ENCODE measurements at regions not wholly inside any gene's neighbourhood (a gene's known extent, or its start where the extent isn't known, plus 50 kb on each side); places are given as distances from the start of the nearest gene placed in this dataset.
A peak's percentile ranks its signal among the peaks of the same experiment; 100 is the strongest.

GRCh38 chr14:36442824-36443241 is 77.2 kb downstream of the NKX2-1 start:
- TF ChIP-seq POLR2A (IDR thresholded peaks at IDR 0.05; ENCODE audit: low read depth) (no peak), EP300 (IDR thresholded peaks at IDR 0.05) (no peak), POLR2AphosphoS5 (IDR thresholded peaks at IDR 0.05) (no peak), CTCF (IDR thresholded peaks at IDR 0.05) (no peak)
- H3K4me3 ChIP-seq, result no peak overlapping the region
- no peak overlapping the region for H3K27ac ChIP-seq (replicated peaks in 1 of 4)
- intact Hi-C loops (cut with DNase I), result no loop called here
- DNase-seq (ENCODE audit: extremely low spot score), result no peak
- no peaks in the 10 kb centered on the region for H3K36me3 ChIP-seq
- H3K27me3 ChIP-seq, result peaks cover 0 to 29% (median 0%) of the 10 kb centered on the region in 4 donors
- 53% methylated on average over 4 of the region's 4 CpGs for WGBS
- H3K9me3 ChIP-seq, result no peaks in the 10 kb centered on the region
- H3K4me1 ChIP-seq, result no peaks in the 10 kb centered on the region

DNA sequence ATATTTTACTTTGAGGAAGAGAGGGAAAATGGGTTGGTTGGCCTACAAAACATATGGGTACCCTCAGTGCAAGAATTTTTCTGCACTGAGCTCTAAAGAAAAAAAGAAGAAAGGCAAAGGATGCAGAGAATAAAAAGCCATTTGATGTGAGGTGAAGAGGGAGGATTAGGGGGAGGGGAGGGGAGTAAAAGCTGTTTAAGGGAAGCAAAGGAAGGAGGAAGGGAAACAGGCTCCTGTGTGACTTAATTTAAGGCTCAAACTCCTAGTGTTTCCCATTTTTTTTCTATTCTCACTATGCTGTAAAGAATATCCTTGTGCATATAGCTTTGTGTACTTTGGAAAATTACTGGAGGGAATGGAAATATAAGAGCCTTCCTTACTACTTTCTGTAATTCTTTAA is 78.7 kb downstream of the NKX2-1 start:
- Histone ChIP-seq H3K4me3 (no peak overlapping the region), H3K9me3 (no peaks in the 10 kb centered on the region), H3K27ac (replicated peaks in 1 of 4) (no peak overlapping the region), H3K4me1 (no peaks in the 10 kb centered on the region), H3K36me3 (no peaks in the 10 kb centered on the region), H3K27me3 (peaks cover 0 to 29% (median 0%) of the 10 kb centered on the region in 4 donors)
- no peak for DNase-seq (ENCODE audit: extremely low spot score)
- intact Hi-C loops (cut with DNase I), result no loop called here
- no peak for TF ChIP-seq CTCF (IDR thresholded peaks at IDR 0.05)
- TF ChIP-seq POLR2A (IDR thresholded peaks at IDR 0.05; ENCODE audit: low read depth), result no peak
- no peak for TF ChIP-seq EP300 (IDR thresholded peaks at IDR 0.05)
- no peak for TF ChIP-seq POLR2AphosphoS5 (IDR thresholded peaks at IDR 0.05)

GRCh38 chr14:36439766-36440165 is 80.3 kb downstream of the NKX2-1 start:
- intact Hi-C loops (cut with DNase I), result no loop called here
- 56% methylated on average over 4 of the region's 4 CpGs for WGBS
- Histone ChIP-seq H3K9me3 (no peaks in the 10 kb centered on the region), H3K36me3 (no peaks in the 10 kb centered on the region), H3K4me3 (no peak overlapping the region), H3K4me1 (no peaks in the 10 kb centered on the region), H3K27ac (replicated peaks in 1 of 4) (no peak overlapping the region), H3K27me3 (peaks cover 0 to 29% (median 0%) of the 10 kb centered on the region in 4 donors)
- no peak for DNase-seq (ENCODE audit: extremely low spot score)
- no peak for TF ChIP-seq POLR2AphosphoS5 (IDR thresholded peaks at IDR 0.05)

DNA sequence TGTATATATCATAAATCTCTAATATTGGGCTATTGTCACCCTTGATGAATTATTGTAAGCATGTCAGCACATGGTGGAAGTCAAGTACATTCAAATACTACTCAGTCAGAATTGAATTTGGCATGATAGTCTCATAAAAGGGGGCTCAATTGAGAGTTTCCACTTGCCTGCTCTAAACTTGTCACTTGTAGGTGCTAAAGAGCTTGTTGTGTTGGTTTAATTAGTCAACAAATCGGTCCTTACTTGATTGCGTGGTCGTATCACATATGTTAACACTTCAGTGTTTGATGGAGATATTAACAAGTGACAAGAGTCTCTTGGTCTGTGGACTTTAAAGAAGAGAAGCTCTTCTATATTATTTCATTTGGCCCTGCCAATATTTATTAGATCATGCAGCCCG is 81.1 kb downstream of the NKX2-1 start:
- Histone ChIP-seq H3K36me3 (no peaks in the 10 kb centered on the region), H3K27ac (replicated peaks in 1 of 4) (no peak overlapping the region), H3K27me3 (peaks cover 0 to 27% (median 0%) of the 10 kb centered on the region in 4 donors), H3K9me3 (no peaks in the 10 kb centered on the region), H3K4me1 (no peaks in the 10 kb centered on the region), H3K4me3 (no peak overlapping the region)
- DNase-seq (ENCODE audit: extremely low spot score), result no peak
- intact Hi-C loops (cut with DNase I), result no loop called here
- TF ChIP-seq POLR2A (IDR thresholded peaks at IDR 0.05; ENCODE audit: low read depth) (no peak), EP300 (IDR thresholded peaks at IDR 0.05) (no peak), CTCF (IDR thresholded peaks at IDR 0.05) (no peak), POLR2AphosphoS5 (IDR thresholded peaks at IDR 0.05) (no peak)
- 65% methylated on average over 4 of the region's 4 CpGs for WGBS

DNA sequence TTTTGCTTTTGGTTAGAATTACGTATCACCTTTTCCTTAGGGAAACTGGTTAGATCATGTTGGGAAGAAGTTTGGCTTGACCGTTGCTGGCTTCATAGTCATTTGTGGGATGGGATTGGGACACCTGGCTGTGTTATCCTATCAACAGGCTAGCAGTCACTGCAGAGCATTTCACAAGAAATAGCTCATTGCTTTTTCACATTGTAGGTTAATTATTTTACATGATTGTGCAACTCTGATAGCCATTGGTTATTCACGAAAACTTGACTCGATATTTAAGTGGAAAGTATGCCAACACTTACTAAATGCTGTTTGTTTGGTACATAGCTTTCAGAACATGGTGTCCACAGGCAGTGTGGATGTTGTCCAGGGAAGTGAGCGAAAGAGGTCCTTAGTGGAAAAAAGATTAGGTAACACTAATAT is 89.4 kb downstream of the NKX2-1 start:
- no peaks in the 10 kb centered on the region for H3K4me1 ChIP-seq
- no peaks in the 10 kb centered on the region for H3K36me3 ChIP-seq
- H3K27me3 ChIP-seq, result no peaks in the 10 kb centered on the region
- peak; percentile 17 for DNase-seq (ENCODE audit: extremely low spot score)
- intact Hi-C loops (cut with DNase I), result no loop called here
- H3K4me3 ChIP-seq, result no peak overlapping the region
- 75% methylated on average over 5 of the region's 5 CpGs for WGBS
- H3K27ac ChIP-seq (replicated peaks in 1 of 4), result no peak overlapping the region
- TF ChIP-seq CTCF (IDR thresholded peaks at IDR 0.05), result no peak
- TF ChIP-seq POLR2AphosphoS5 (IDR thresholded peaks at IDR 0.05), result no peak
- no peak for TF ChIP-seq POLR2A (IDR thresholded peaks at IDR 0.05; ENCODE audit: low read depth)
- H3K9me3 ChIP-seq, result no peaks in the 10 kb centered on the region

Measured in esophagus muscularis mucosa (tissue), 4 donors.